HCT116 (cell line): ENCODE measurements at regions not wholly inside any gene's neighbourhood (a gene's known extent, or its start where the extent isn't known, plus 50 kb on each side); places are given as distances from the start of the nearest gene placed in this dataset.

ENCODE experiments used
- ATAC-seq: fragments of 200-7000 bp; cut with Tn5 transposase; 2 replicates; pipeline ENCODE4 v1.9.1; 2020; ENCODE audit warnings: mild to moderate bottlenecking, moderate library complexity
- BruUV-seq: library from RNA; stranded (reverse); fragments of 400-500 nt; replicated peaks from 2 replicates; lab custom pipeline; 2021; lab: Mats Ljungman, UMichigan
- CTCF ChIA-PET: fragments of 300-600 bp; sonication (Branson Sonifier 250); formaldehyde crosslinking; loops from one replicate; lab custom pipeline; 2021; ENCODE audit warnings: antibody characterized with exemption; lab: Charles Lee
- POLR2A ChIA-PET: fragments of 300-600, 350-600 bp; sonication (Branson Sonifier 250); formaldehyde crosslinking; loops from one replicate; lab custom pipeline; 2021; ENCODE audit warnings: antibody characterized with exemption; lab: Charles Lee
- RAD21 ChIA-PET, 2 experiments: fragments of 300-600 bp; sonication (Branson Sonifier 250); formaldehyde crosslinking; loops; one replicate each; lab custom pipeline; 2023; ENCODE audit warnings: low total read pairs in 2 of 2; ENCODE audit not compliant: uncharacterized antibody in 2 of 2, unreplicated experiment in 2 of 2, low non-redundant PET in 1 of 2; lab: Charles Lee
- DNase-seq: peaks from one replicate; pipeline ENCODE4 v3.0.0-alpha.2; 2010; ENCODE audit warnings: low read depth, low spot score
- H2AFZ ChIP-seq: fragments of 200-600 bp; shearing (Covaris generic), sonication (generic); 2 replicates; pipeline ENCODE4 v1.6.1; 2017; ENCODE audit warnings: low read depth, mixed run types, mixed read lengths, antibody characterized with exemption, low read length; ENCODE audit not compliant: poor library complexity, severe bottlenecking
- H3K27ac ChIP-seq: 2 replicates; pipeline ENCODE4 v1.5.1; 2012; ENCODE audit warnings: low read depth, low read length
- H3K27me3 ChIP-seq: fragments of 200-600 bp; sonication (generic); 2 replicates; pipeline ENCODE4 v1.6.1; 2016; ENCODE audit warnings: mixed run types, low read length, mixed read lengths; ENCODE audit not compliant: insufficient read depth
- H3K36me3 ChIP-seq, 2 experiments: fragments of 200-500 bp in 1 of 2; fragments of 200-600 bp in 1 of 2; sonication (Bioruptor generic) in 1 of 2; sonication (generic) in 1 of 2; 2 replicates each; pipeline versions ENCODE4 v1.5.1 to v1.6.1; 2014 to 2016; ENCODE audit warnings: low read length in 2 of 2, inconsistent platforms in 1 of 2, mixed read lengths in 1 of 2, mixed run types in 1 of 2; ENCODE audit not compliant: insufficient read depth in 2 of 2, control insufficient read depth in 1 of 2
- H3K4me1 ChIP-seq, 2 experiments: fragments of 200-600 bp in 1 of 2; sonication (generic) in 1 of 2; 2 replicates each; pipeline versions ENCODE4 v1.5.1 to v1.6.1; 2012 to 2017; ENCODE audit warnings: low read length in 2 of 2, inconsistent platforms in 1 of 2, mild to moderate bottlenecking in 1 of 2, mixed read lengths in 1 of 2, mixed run types in 1 of 2, moderate library complexity in 1 of 2; ENCODE audit not compliant: insufficient read depth in 2 of 2, control insufficient read depth in 1 of 2
- H3K4me2 ChIP-seq: fragments of 200-600 bp; sonication (generic); 2 replicates; pipeline ENCODE4 v1.6.1; 2017; ENCODE audit warnings: mixed run types, low read length, mixed read lengths
- H3K4me3 ChIP-seq, 2 experiments: fragments of 200-600 bp in 1 of 2; sonication (generic) in 1 of 2; replicated peaks in 1 of 2; 2 replicates each; pipeline ENCODE4 v1.5.1; 2011 to 2016; ENCODE audit warnings: low read length in 2 of 2, control low read depth in 1 of 2, low read depth in 1 of 2, mild to moderate bottlenecking in 1 of 2, mixed read lengths in 1 of 2, mixed run types in 1 of 2
- H3K79me2 ChIP-seq: fragments of 200-600 bp; sonication (generic); 2 replicates; pipeline ENCODE4 v1.6.1; 2017; ENCODE audit warnings: mild to moderate bottlenecking, mixed run types, low read length, moderate library complexity, mixed read lengths; ENCODE audit not compliant: insufficient read depth
- H3K9ac ChIP-seq: fragments of 200-600 bp; sonication (generic); 2 replicates; pipeline ENCODE4 v1.6.1; 2016; ENCODE audit warnings: low read length, mixed read lengths
- H3K9me2 ChIP-seq: fragments of 200-600 bp; sonication (generic), shearing (Covaris generic); 2 replicates; pipeline ENCODE4 v1.6.1; 2017; ENCODE audit warnings: mixed run types, mild to moderate bottlenecking, moderate library complexity; ENCODE audit not compliant: insufficient read depth
- H3K9me3 ChIP-seq, 2 experiments: fragments of 200-500 bp in 1 of 2; fragments of 200-600 bp in 1 of 2; sonication (Bioruptor generic) in 1 of 2; sonication (generic) in 1 of 2; 2 replicates each; pipeline ENCODE4 v1.6.1; 2014 to 2017; ENCODE audit warnings: low read length in 2 of 2, mixed read lengths in 2 of 2, inconsistent platforms in 1 of 2, low read depth in 1 of 2, mild to moderate bottlenecking in 1 of 2, mixed run types in 1 of 2, moderate library complexity in 1 of 2; ENCODE audit not compliant: control insufficient read depth in 1 of 2, insufficient read depth in 1 of 2
- H4K20me1 ChIP-seq: fragments of 200-600 bp; sonication (generic), shearing (Covaris generic); 2 replicates; pipeline ENCODE4 v1.6.1; 2017; ENCODE audit warnings: mixed run types, mild to moderate bottlenecking, moderate library complexity; ENCODE audit not compliant: insufficient read depth
- ATF3 ChIP-seq: IDR thresholded peaks from 2 replicates; pipeline ENCODE4 v1.6.1; 2012
- CBX3 ChIP-seq: IDR thresholded peaks from 2 replicates; pipeline ENCODE4 v1.6.1; 2012; ENCODE audit warnings: low read depth
- CEBPB ChIP-seq: IDR thresholded peaks from 2 replicates; pipeline ENCODE4 v1.6.1; 2012; ENCODE audit warnings: low read depth
- CTCF ChIP-seq, 3 experiments: fragments of 200-600 bp in 1 of 3; sonication (generic) in 1 of 3; IDR thresholded peaks in 2 of 3; conservative IDR thresholded peaks in 1 of 3; 2 replicates each; pipeline ENCODE4 v1.5.1; 2012 to 2017; ENCODE audit warnings: low read depth in 2 of 3, low read length in 2 of 3, antibody characterized with exemption in 1 of 3, borderline replicate concordance in 1 of 3, control low read depth in 1 of 3, mild to moderate bottlenecking in 1 of 3, mixed read lengths in 1 of 3, mixed run types in 1 of 3, moderate library complexity in 1 of 3; ENCODE audit not compliant: insufficient read depth in 1 of 3
- EGR1 ChIP-seq: IDR thresholded peaks from 2 replicates; pipeline ENCODE4 v1.6.1; 2012; ENCODE audit warnings: low read depth
- EZH2 ChIP-seq: fragments of 200-600 bp; sonication (generic); IDR thresholded peaks from 2 replicates; pipeline ENCODE4 v1.6.1; 2017; ENCODE audit warnings: antibody characterized with exemption, mixed run types
- EZH2phosphoT487 ChIP-seq: fragments of 200-600 bp; IDR thresholded peaks from 2 replicates; pipeline ENCODE4 v1.6.1; 2018; ENCODE audit warnings: antibody characterized with exemption, borderline replicate concordance
- JUND ChIP-seq: IDR thresholded peaks from 2 replicates; pipeline ENCODE4 v1.6.1; 2012
- MAX ChIP-seq: IDR thresholded peaks from 2 replicates; pipeline ENCODE4 v1.6.1; 2012
- POLR2A ChIP-seq: IDR thresholded peaks from 2 replicates; pipeline ENCODE4 v1.7.0; 2011; ENCODE audit warnings: borderline replicate concordance; ENCODE audit not compliant: insufficient read depth, insufficient read length; ENCODE audit errors: extremely low read depth
- POLR2AphosphoS5 ChIP-seq: IDR thresholded peaks from 2 replicates; pipeline ENCODE4 v1.6.1; 2011; ENCODE audit warnings: mild to moderate bottlenecking, low read depth, low read length, moderate library complexity
- REST ChIP-seq: IDR thresholded peaks from 2 replicates; pipeline ENCODE4 v1.6.1; 2012; ENCODE audit warnings: low read depth
- SRF ChIP-seq: IDR thresholded peaks from 2 replicates; pipeline ENCODE4 v1.6.1; 2012; ENCODE audit warnings: low read depth
- TCF7L2 ChIP-seq: IDR thresholded peaks from 2 replicates; pipeline ENCODE4 v1.7.0; 2011; ENCODE audit warnings: borderline replicate concordance, inconsistent platforms; ENCODE audit not compliant: insufficient read depth, insufficient read length; ENCODE audit errors: extremely low read depth
- ZFX ChIP-seq: fragments of 450-650 bp; IDR thresholded peaks from 2 replicates; pipeline ENCODE4 v1.6.1; 2017
- intact Hi-C: fragments of 100-400 bp; cut with micrococcal nuclease; formaldehyde crosslinking; loops from 2 replicates; pipeline ENCODE4 v1.10.0; 2022

- no peak for TF ChIP-seq ZFX
- TF ChIP-seq EGR1 = no peak
- no peak for TF ChIP-seq POLR2AphosphoS5
- no peak for TF ChIP-seq MAX
- TF ChIP-seq POLR2A = no peak
- TF ChIP-seq CTCF (IDR thresholded peaks at IDR 0.05 in 2 of 3, conservative IDR thresholded peaks at IDR 0.05 in 1 of 3; ENCODE audit: borderline replicate concordance in 1 of 3, insufficient read depth in 1 of 3, low read depth in 2 of 3, low read length in 2 of 3) = no peak
- TF ChIP-seq TCF7L2 = no peak
- TF ChIP-seq REST = no peak
- TF ChIP-seq EZH2phosphoT487 = no peak
- TF ChIP-seq EZH2 = no peak
- TF ChIP-seq CBX3 = no peak
- TF ChIP-seq CEBPB = no peak
- TF ChIP-seq SRF = no peak
- no peak for TF ChIP-seq ATF3
- TF ChIP-seq JUND = no peak
- peak overlapping the region; percentile 87 for H3K4me2 ChIP-seq
- H3K9me2 ChIP-seq = no peaks in the 10 kb centered on the region
- no peaks in the 10 kb centered on the region for H3K79me2 ChIP-seq
- DNase-seq (no peak), ATAC-seq (no peak)
- H3K9ac ChIP-seq = peak overlapping the region; percentile 60
- BruUV-seq = no TSS peak
- peak overlapping the region; percentile 17 to 50 for H3K4me3 ChIP-seq
- no peaks in the 10 kb centered on the region for H3K27me3 ChIP-seq
- no peak overlapping the region for H2AFZ ChIP-seq
- peaks cover 39 to 45% of the 10 kb centered on the region in 2 experiments for H3K4me1 ChIP-seq
- intact Hi-C loops = no loop called here
- ChIA-PET POLR2A (interaction anchor here (1.1 to 1.4 kb wide), 2 partner anchors 8 to 38 kb away, joined by 3 read pairs; no protein-coding TSS in a partner anchor), RAD21 (interaction anchor here in 1 of 2 experiments (1.8 to 2.1 kb wide), 2 partner anchors 23 to 38 kb away, joined by 8 to 10 read pairs; no protein-coding TSS in a partner anchor), CTCF (interaction anchor here (1.4 to 3.1 kb wide), 4 partner anchors 24 to 99 kb away, joined by 4 to 33 read pairs (median 8); no protein-coding TSS in a partner anchor)
- peak overlapping the region; percentile 81 for H3K27ac ChIP-seq
- no peaks in the 10 kb centered on the region for H3K9me3 ChIP-seq
- H3K36me3 ChIP-seq = no peaks in the 10 kb centered on the region
- H4K20me1 ChIP-seq = no peaks in the 10 kb centered on the region
Measured at GRCh38 chr16:85515319-85515745, 97.8 kb upstream of the GSE1 start.
